Esophagus muscularis mucosa (tissue), 3 donors: ENCODE measurements at regions not wholly inside any gene's neighbourhood (a gene's known extent, or its start where the extent isn't known, plus 50 kb on each side); places are given as distances from the start of the nearest gene placed in this dataset.

Experiments used
- CTCF ChIP-seq, 3 experiments: fragments of 200-600 bp in 2 of 3; fragments of 450-650 bp in 1 of 3; sonication (generic) in 2 of 3; IDR thresholded peaks; one replicate each; pipeline ENCODE4 v1.5.1; 2017 to 2019; ENCODE audit warnings: antibody characterized with exemption in 3 of 3, mild to moderate bottlenecking in 2 of 3, moderate library complexity in 1 of 3
- POLR2A ChIP-seq: fragments of 450-650 bp; IDR thresholded peaks from one replicate; pipeline ENCODE4 v1.6.1; 2017; ENCODE audit warnings: antibody characterized with exemption, moderate library complexity, mild to moderate bottlenecking, low read depth
- POLR2AphosphoS5 ChIP-seq, 2 donors: sonication (generic); formaldehyde crosslinking; IDR thresholded peaks; one replicate each; pipeline ENCODE4 v1.6.1; 2017; ENCODE audit warnings: antibody characterized with exemption in 2 of 2

GRCh38 chrX:82208975-82209374, 1007.1 kb downstream of the SH3BGRL start:
- no peak for TF ChIP-seq CTCF (IDR thresholded peaks at IDR 0.05)
- no peak for TF ChIP-seq POLR2A
- no peak for TF ChIP-seq POLR2AphosphoS5 (IDR thresholded peaks at IDR 0.05)
